Astrocyte (in vitro differentiated cells and primary cell): ENCODE measurements at regions not wholly inside any gene's neighbourhood (a gene's known extent, or its start where the extent isn't known, plus 50 kb on each side); places are given as distances from the start of the nearest gene placed in this dataset.
A peak's percentile ranks its signal among the peaks of the same experiment; 100 is the strongest.

Experiments
- DNase-seq: peaks from one replicate; pipeline ENCODE4 v3.0.0-alpha.2; 2010; ENCODE audit warnings: low read depth
- FAIRE-seq: peaks from 2 replicates; lab custom pipeline; 2011; peaks lifted over from hg19 to GRCh38; lab: Jason Lieb, UNC
- H2AFZ ChIP-seq: 2 replicates; pipeline ENCODE4 v1.6.0; 2012; ENCODE audit warnings: low read depth, low read length, inconsistent platforms
- H3K27ac ChIP-seq: 2 replicates; pipeline ENCODE4 v1.5.1; 2011; ENCODE audit warnings: low read depth, low read length, inconsistent platforms
- H3K27me3 ChIP-seq: 2 replicates; pipeline ENCODE4 v1.6.0; 2011; ENCODE audit warnings: low read length, inconsistent platforms; ENCODE audit not compliant: insufficient read depth
- H3K36me3 ChIP-seq: 2 replicates; pipeline ENCODE4 v1.5.1; 2011; ENCODE audit warnings: low read length, inconsistent platforms; ENCODE audit not compliant: insufficient read depth
- H3K4me1 ChIP-seq: 2 replicates; pipeline ENCODE4 v1.5.1; 2011; ENCODE audit warnings: low read length, inconsistent platforms; ENCODE audit not compliant: insufficient read depth
- H3K4me2 ChIP-seq: 2 replicates; pipeline ENCODE4 v1.6.0; 2012; ENCODE audit warnings: low read length, inconsistent platforms
- H3K4me3 ChIP-seq: 2 replicates; pipeline ENCODE4 v1.5.1; 2011; ENCODE audit warnings: low read depth, mild to moderate bottlenecking, low read length, inconsistent platforms; ENCODE audit not compliant: insufficient read depth
- H3K79me2 ChIP-seq: 2 replicates; pipeline ENCODE4 v1.6.0; 2012; ENCODE audit warnings: mild to moderate bottlenecking, low read length, inconsistent platforms; ENCODE audit not compliant: insufficient read depth
- H3K9ac ChIP-seq: 2 replicates; pipeline ENCODE4 v1.6.0; 2012; ENCODE audit warnings: mild to moderate bottlenecking, low read length, inconsistent platforms
- H3K9me3 ChIP-seq: 2 replicates; pipeline ENCODE4 v1.5.1; 2012; ENCODE audit warnings: low read depth, mild to moderate bottlenecking, low read length, inconsistent platforms; ENCODE audit not compliant: insufficient read depth
- H4K20me1 ChIP-seq: 2 replicates; pipeline ENCODE4 v1.6.0; 2012; ENCODE audit warnings: low read length, inconsistent platforms; ENCODE audit not compliant: insufficient read depth
- H3K27ac Mint-ChIP-seq: one replicate; pipeline ENCODE4 v1.8.0; 2021; ENCODE audit warnings: mild to moderate bottlenecking, mixed read lengths; ENCODE audit not compliant: unreplicated experiment
- H3K27me3 Mint-ChIP-seq: one replicate; pipeline ENCODE4 v1.8.0; 2021; ENCODE audit warnings: low read depth, mixed read lengths; ENCODE audit not compliant: unreplicated experiment
- H3K36me3 Mint-ChIP-seq: one replicate; pipeline ENCODE4 v1.8.0; 2021; ENCODE audit warnings: low read depth, mixed read lengths; ENCODE audit not compliant: unreplicated experiment
- H3K4me1 Mint-ChIP-seq: one replicate; pipeline ENCODE4 v1.8.0; 2021; ENCODE audit warnings: low read depth, mixed read lengths; ENCODE audit not compliant: unreplicated experiment
- H3K4me3 Mint-ChIP-seq: one replicate; pipeline ENCODE4 v1.8.0; 2021; ENCODE audit warnings: mild to moderate bottlenecking, moderate library complexity, mixed read lengths; ENCODE audit not compliant: unreplicated experiment
- H3K9me3 Mint-ChIP-seq: one replicate; pipeline ENCODE4 v1.8.0; 2021; ENCODE audit warnings: mild to moderate bottlenecking, mixed read lengths; ENCODE audit not compliant: unreplicated experiment
- CTCF ChIP-seq: IDR thresholded peaks from 2 replicates; pipeline ENCODE4 v1.5.1; 2011; ENCODE audit warnings: low read depth, mild to moderate bottlenecking, inconsistent platforms, low read length, moderate library complexity; ENCODE audit not compliant: insufficient read depth
- EZH2 ChIP-seq: IDR thresholded peaks from 2 replicates; pipeline ENCODE4 v1.6.1; 2012; ENCODE audit warnings: mild to moderate bottlenecking, low read length, inconsistent platforms; ENCODE audit not compliant: insufficient read depth

DNA sequence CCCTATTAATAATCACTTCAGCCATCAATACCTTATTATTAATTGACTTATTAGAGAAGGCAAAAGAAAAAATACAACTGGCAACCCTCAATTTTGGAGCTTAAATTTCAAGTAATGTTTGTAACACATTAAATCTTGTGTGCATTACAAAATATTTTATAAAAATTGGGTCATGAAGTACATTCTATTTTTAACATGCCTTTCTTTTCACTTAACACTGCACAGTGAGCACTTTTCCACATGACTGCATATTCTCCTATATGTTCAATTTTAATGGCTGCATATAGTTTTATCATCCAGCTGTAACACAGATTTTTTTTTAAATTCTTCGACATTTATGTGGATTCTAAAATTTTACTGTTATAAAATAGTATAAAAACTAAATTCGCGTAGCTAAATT lies 92.5 kb downstream of the SLC17A6 start:
- Mint-ChIP-seq H3K9me3 (peaks cover 4% of the 10 kb centered on the region), H3K36me3 (no peaks in the 10 kb centered on the region), H3K27ac (no peak overlapping the region), H3K27me3 (no peaks in the 10 kb centered on the region), H3K4me1 (peaks cover 2% of the 10 kb centered on the region), H3K4me3 (no peak overlapping the region)
- Histone ChIP-seq H3K9ac (no peak overlapping the region), H3K4me3 (no peak overlapping the region), H4K20me1 (no peaks in the 10 kb centered on the region), H3K36me3 (no peaks in the 10 kb centered on the region), H2AFZ (no peak overlapping the region), H3K4me1 (peaks cover 13% of the 10 kb centered on the region), H3K27ac (no peak overlapping the region), H3K4me2 (no peak overlapping the region), H3K27me3 (no peaks in the 10 kb centered on the region), H3K9me3 (no peaks in the 10 kb centered on the region), H3K79me2 (no peaks in the 10 kb centered on the region)
- DNase-seq = no peak
- TF ChIP-seq EZH2 (no peak), CTCF (no peak)
- no peak for FAIRE-seq

- Mint-ChIP-seq H3K27ac (no peak overlapping the region), H3K4me1 (peaks cover 2% of the 10 kb centered on the region), H3K4me3 (no peak overlapping the region), H3K9me3 (peaks cover 4% of the 10 kb centered on the region), H3K27me3 (no peaks in the 10 kb centered on the region), H3K36me3 (no peaks in the 10 kb centered on the region)
- H3K79me2 ChIP-seq = no peaks in the 10 kb centered on the region
- FAIRE-seq (no peak), DNase-seq (peak; percentile 56)
- H3K4me2 ChIP-seq = no peak overlapping the region
- no peaks in the 10 kb centered on the region for H4K20me1 ChIP-seq
- TF ChIP-seq EZH2 (no peak), CTCF (no peak)
- no peaks in the 10 kb centered on the region for H3K36me3 ChIP-seq
- no peak overlapping the region for H2AFZ ChIP-seq
- no peaks in the 10 kb centered on the region for H3K9me3 ChIP-seq
- peaks cover 13% of the 10 kb centered on the region for H3K4me1 ChIP-seq
- no peaks in the 10 kb centered on the region for H3K27me3 ChIP-seq
- no peak overlapping the region for H3K4me3 ChIP-seq
- no peak overlapping the region for H3K9ac ChIP-seq
- H3K27ac ChIP-seq = no peak overlapping the region
Measured at GRCh38 chr11:22430141-22430541, 92.0 kb downstream of the SLC17A6 start.
